Endometrium (tissue), 2 donors: ENCODE measurements at regions not wholly inside any gene's neighbourhood (a gene's known extent, or its start where the extent isn't known, plus 50 kb on each side); places are given as distances from the start of the nearest gene placed in this dataset.

Experiments used
- FAIRE-seq: peaks from 2 replicates; lab custom pipeline; 2012; peaks lifted over from hg19 to GRCh38; lab: Jason Lieb, UNC
- donor health status: control.
- donor health status: control.

DNA sequence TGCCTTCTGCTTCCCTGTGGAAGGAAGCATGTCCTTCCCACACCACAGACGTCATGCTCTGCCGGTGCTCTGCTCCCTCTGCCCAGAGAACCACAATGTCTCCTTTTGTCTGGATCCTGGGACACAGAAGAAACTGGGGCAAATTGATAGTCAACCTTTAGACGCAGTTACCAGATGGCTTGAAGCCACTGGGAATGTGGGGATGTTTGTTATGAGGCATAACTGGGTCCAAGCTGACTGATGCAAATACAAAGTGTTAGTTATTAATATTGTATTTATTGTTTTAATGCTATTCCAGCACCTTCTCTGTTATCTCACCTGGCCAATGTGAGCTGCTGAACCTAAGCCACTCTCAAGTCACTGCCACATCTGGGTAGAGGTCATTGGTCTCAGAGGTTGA, 322.2 kb downstream of the SHANK2 start:
- FAIRE-seq = no peak

- no peak for FAIRE-seq
These were observed 320.9 kb downstream of the SHANK2 start for GRCh38 chr11:70931430-70931829.

DNA sequence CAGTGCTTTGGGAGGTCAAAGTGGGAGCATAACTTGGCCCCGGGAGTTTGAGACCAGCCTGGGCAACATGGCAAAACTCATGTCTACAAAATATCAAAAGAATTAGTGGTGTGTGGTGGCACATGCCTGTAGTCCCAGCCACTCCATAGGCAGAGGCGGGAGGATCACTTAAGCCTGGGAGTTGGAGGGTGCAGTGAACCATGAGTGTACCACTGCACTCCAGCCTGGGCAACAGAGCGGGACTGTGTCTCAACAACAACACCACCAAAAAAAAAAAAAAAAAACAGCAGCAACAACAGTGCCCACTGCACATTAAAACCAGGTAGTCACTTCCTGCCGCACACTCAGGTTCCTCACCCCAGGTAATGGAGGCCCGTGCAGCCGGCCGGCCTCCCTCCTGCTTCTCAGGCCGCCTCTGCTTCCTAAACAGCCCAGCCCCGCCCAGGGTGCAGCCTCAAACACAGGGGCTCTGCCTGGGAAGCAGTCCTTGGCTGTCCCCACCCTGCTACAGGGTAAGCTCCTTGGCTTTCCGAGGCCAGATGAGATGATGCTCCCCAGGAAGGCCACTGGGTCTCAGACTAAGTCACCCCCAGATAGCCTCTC, 318.3 kb downstream of the SHANK2 start:
- FAIRE-seq = no peak

DNA sequence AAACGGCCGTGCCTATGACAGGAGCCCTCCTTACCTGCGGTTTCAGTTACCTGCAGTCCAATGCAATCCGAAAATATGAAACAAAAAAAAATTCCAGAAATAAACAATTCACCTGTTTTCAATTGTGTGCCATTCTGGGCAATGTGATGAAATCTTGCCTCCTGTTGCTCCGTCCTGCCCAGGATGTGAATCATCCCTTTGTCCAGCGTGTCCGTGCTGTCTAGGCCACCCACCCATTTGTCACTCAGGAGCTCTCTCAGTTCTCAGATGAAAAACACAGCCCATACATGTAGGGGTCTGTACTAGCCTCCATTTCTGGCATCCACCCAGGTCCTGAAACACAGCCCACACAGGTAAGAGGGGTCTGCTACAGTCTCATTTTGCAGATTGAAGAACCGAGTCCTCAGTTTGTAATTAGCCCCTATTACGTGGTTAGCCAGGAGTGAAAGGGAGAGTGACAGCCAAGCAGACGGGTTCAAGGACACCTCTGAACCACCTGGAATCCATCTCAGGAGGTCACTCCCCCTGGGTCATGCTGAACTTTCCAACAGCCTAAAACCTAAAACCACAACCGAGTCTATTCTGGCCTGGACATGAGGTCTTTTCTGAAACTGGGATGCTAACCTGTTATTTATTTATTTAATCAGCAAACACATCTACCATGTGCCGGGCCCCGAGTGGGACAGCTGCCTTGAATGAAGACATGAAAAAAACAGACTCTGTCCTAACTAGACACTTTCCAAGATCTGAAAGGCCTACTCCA, 317.2 kb downstream of the SHANK2 start:
- FAIRE-seq = no peak

DNA sequence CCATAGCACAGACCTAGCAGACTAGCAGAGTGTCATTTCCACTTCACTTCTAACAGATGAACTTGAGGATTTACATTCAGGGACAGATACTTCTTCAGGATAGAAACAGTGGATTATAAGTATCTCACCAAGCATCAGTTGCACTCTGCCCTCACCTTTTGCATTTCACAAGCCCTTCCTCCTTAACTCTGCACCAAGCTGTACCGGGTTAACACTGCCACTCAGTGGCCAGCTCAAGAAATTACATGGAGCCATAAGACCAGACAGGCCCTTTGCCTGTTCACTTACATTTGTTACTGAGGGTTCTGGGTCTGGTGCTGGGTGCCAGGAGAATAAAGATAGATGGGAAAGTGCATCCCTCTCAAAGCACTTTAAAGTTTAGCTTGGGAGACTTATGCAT, 309.8 kb downstream of the SHANK2 start:
- FAIRE-seq = no peak

GRCh38 chr11:70944141-70944540, 308.2 kb downstream of the SHANK2 start:
- FAIRE-seq = no peak

DNA sequence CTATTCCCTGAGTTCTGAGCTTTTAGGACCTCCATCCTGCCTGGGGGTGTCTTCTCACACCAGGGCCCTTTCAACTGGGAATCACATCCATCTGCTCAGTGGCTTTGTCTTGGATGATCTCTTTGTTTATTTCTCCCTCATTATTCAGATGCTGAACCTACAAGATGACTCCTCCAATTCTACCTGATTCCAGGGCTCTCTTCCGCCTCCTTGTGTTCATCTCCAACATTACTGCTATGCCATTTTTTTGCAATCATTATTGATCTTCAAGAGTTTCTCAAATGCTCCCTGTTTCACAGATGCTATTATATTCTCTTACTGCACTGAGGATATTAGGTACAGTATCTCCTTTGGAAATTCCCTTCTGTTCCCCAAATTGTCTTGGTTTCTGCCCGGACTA, 307.7 kb downstream of the SHANK2 start:
- FAIRE-seq = no peak

GRCh38 chr11:70948398-70948797, 304.0 kb downstream of the SHANK2 start:
- FAIRE-seq = no peak

GRCh38 chr11:70948855-70949531, 303.4 kb downstream of the SHANK2 start:
- no peak for FAIRE-seq

GRCh38 chr11:70951139-70951804, 301.1 kb downstream of the SHANK2 start:
- FAIRE-seq = no peak

DNA sequence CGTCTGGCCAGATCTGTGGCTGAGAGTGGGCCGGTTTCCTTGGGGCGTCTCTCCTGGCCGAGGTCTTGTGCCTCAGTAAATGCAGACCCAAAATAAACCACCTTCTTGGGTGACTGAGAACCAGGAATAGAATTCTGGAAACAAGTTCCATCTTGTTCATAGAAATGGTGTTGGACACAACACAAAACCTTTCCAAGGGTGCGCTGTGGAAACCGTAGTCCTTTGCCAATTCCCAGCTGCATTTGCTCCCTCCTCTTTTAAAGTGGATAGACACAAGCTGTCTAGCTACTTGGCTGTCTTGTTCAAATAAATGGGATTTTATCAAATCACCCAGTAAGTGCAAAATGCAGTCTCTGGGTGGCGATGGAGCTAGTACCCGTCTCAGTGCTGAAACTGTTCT, 300.2 kb downstream of the SHANK2 start:
- FAIRE-seq = no peak

GRCh38 chr11:70953720-70954119, 298.7 kb downstream of the SHANK2 start:
- no peak for FAIRE-seq

DNA sequence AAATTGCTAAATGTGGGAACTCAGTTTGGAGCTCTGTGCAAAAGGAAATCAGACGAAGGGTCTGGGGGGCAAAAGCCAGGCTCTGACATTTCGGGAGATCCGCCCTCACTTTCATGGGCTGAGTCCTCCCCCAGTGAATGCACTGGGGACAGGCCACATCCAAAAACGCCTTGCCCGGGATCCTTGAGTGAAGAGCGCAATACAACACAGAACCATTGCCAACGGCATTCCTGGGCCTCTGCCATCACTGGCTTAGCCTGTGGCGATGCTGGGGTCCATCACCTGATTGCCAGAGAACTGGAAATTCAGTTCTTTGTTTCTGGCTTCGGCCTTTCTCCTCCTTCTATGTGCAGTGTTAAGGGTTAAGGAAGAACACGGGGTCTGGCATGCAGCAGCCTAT, 297.9 kb downstream of the SHANK2 start:
- FAIRE-seq = no peak
